ENCODE measurements at regions not wholly inside any gene's neighbourhood (a gene's known extent, or its start where the extent isn't known, plus 50 kb on each side); places are given as distances from the start of the nearest gene placed in this dataset.
A peak's percentile ranks its signal among the peaks of the same experiment; 100 is the strongest.

DNA sequence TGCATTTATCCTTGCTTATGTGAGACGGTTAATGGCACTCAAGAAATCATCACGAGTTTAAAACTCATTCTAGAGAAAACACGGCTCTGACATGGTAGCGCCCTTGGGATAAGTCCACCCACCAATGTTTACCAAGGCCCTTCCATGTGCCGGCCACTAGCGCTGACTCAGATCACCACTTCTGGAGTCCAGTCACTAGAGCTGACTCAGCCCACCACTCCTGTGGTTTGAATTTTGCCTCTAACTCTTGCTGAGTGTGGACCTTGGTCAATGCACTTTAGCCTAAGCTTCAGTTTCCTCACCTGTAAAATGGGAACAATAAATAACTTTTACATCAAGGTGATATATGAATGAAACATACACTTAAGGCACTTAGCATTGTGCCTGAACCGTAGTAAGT lies 358.4 kb upstream of the PROK2 start:
- no peak overlapping the region for H3K27ac Mint-ChIP-seq
- peaks cover 0 to 11% (median 2%) of the 10 kb centered on the region in 4 donors for H3K4me1 Mint-ChIP-seq
- Histone ChIP-seq H3K36me3 (ENCODE audit: control insufficient read depth, insufficient read depth, low read length) (no peaks in the 10 kb centered on the region), H3K27me3 (ENCODE audit: control insufficient read depth, insufficient read depth, low read length) (no peaks in the 10 kb centered on the region), H3K27ac (ENCODE audit: insufficient read depth, low read length, poor library complexity, severe bottlenecking) (no peak overlapping the region), H3K4me3 (ENCODE audit: low read depth, low read length) (no peak overlapping the region), H3K9me3 (ENCODE audit: control insufficient read depth in 2 of 2, low read length in 2 of 2) (no peaks in the 10 kb centered on the region), H3K4me1 (ENCODE audit: control insufficient read depth, insufficient read depth, low read length, poor library complexity, severe bottlenecking) (peaks cover 3% of the 10 kb centered on the region)
- no peak overlapping the region for H3K4me3 Mint-ChIP-seq
- no peaks in the 10 kb centered on the region for H3K27me3 Mint-ChIP-seq
- peaks cover 0 to 1% (median 0%) of the 10 kb centered on the region in 7 donors for H3K9me3 Mint-ChIP-seq
- DNase-seq, result no peak
- no peak for ATAC-seq (ENCODE audit: low read depth in 2 of 2)
- no peaks in the 10 kb centered on the region for H3K36me3 Mint-ChIP-seq

DNA sequence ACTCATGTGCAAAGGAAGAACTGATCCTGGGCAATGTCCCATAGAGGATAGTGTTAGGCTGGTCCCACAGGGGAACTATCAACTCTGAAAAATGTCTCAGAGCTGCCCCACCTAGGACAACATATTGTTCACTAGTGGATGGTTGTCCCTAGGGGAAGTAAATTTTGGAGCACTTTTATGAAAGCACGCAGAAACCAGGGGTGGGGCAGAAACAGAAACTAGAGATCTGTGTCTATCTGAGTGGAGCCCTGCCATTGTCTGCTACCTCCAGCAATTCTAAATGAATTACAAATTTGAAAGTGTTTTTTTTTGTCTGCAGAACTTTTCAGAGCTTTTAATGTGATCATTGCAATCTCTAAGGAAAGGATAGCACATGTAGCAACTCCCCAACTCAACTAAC lies 357.1 kb upstream of the PROK2 start:
- peaks cover 0 to 24% (median 7%) of the 10 kb centered on the region in 4 donors for H3K4me1 Mint-ChIP-seq
- peaks cover 9% of the 10 kb centered on the region for H3K4me1 ChIP-seq (ENCODE audit: control insufficient read depth, insufficient read depth, low read length, poor library complexity, severe bottlenecking)
- peak overlapping the region in 1 of 3 donors; percentile 21 for H3K27ac Mint-ChIP-seq
- no peaks in the 10 kb centered on the region for H3K9me3 Mint-ChIP-seq
- no peak overlapping the region for H3K27ac ChIP-seq (ENCODE audit: insufficient read depth, low read length, poor library complexity, severe bottlenecking)
- no peaks in the 10 kb centered on the region for H3K27me3 ChIP-seq (ENCODE audit: control insufficient read depth, insufficient read depth, low read length)
- H3K4me3 Mint-ChIP-seq, result no peak overlapping the region
- DNase-seq (peak in 1 of 3 donors; percentile 34), ATAC-seq (ENCODE audit: low read depth in 2 of 2) (no peak)
- H3K9me3 ChIP-seq (ENCODE audit: control insufficient read depth in 2 of 2, low read length in 2 of 2), result no peaks in the 10 kb centered on the region
- H3K27me3 Mint-ChIP-seq, result no peaks in the 10 kb centered on the region
- no peaks in the 10 kb centered on the region for H3K36me3 Mint-ChIP-seq
- H3K4me3 ChIP-seq (ENCODE audit: low read depth, low read length), result no peak overlapping the region
- no peaks in the 10 kb centered on the region for H3K36me3 ChIP-seq (ENCODE audit: control insufficient read depth, insufficient read depth, low read length)

DNA sequence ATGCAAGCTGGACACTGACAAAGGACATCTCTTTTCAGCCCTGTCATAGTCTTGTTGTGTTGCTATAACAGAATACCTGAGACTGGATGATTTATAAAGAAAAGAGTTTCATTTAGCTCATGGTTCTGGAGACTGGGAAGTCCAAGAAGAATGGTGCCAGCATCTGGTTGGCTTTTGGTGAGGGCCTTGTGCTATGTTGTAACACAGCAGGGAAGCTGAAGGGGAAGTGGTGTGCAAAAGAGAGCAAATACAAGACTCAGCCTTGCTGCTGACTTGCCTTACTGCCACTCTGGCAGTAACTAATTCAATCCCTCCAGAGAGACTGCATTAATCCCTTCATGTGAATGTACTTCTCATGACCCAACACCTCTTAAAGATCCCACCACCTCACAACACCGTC lies 356.3 kb upstream of the PROK2 start:
- no peak overlapping the region for H3K27ac ChIP-seq (ENCODE audit: insufficient read depth, low read length, poor library complexity, severe bottlenecking)
- peak overlapping the region in 1 of 3 donors; percentile 21 for H3K27ac Mint-ChIP-seq
- DNase-seq (peak in 1 of 3 donors; percentile 29), ATAC-seq (ENCODE audit: low read depth in 2 of 2) (no peak)
- no peaks in the 10 kb centered on the region for H3K36me3 Mint-ChIP-seq
- H3K9me3 Mint-ChIP-seq, result no peaks in the 10 kb centered on the region
- no peaks in the 10 kb centered on the region for H3K36me3 ChIP-seq (ENCODE audit: control insufficient read depth, insufficient read depth, low read length)
- no peaks in the 10 kb centered on the region for H3K27me3 ChIP-seq (ENCODE audit: control insufficient read depth, insufficient read depth, low read length)
- H3K4me3 Mint-ChIP-seq, result no peak overlapping the region
- H3K4me1 ChIP-seq (ENCODE audit: control insufficient read depth, insufficient read depth, low read length, poor library complexity, severe bottlenecking), result peaks cover 9% of the 10 kb centered on the region
- no peaks in the 10 kb centered on the region for H3K27me3 Mint-ChIP-seq
- no peaks in the 10 kb centered on the region for H3K9me3 ChIP-seq (ENCODE audit: control insufficient read depth in 2 of 2, low read length in 2 of 2)
- H3K4me3 ChIP-seq (ENCODE audit: low read depth, low read length), result no peak overlapping the region
- peaks cover 0 to 28% (median 7%) of the 10 kb centered on the region in 4 donors for H3K4me1 Mint-ChIP-seq

DNA sequence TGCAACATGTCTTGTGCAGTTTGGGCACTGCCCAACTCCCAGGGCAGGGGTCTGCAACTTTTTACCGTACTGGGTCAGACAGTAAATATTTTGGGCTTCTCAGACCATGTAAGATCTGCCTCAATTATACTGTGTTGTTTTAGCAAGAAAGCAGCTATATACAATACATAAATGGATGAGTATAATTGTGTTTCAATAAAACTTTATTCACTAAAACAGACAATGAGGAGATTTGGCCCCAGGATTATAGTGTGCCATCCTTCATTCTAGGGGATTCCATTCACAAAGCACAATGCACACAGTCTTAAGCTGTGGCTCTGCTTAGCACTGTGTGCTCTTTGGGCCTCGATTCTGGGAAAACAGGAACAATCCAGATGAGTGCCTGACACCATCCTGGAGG lies 354.4 kb upstream of the PROK2 start:
- H3K27ac Mint-ChIP-seq, result no peak overlapping the region
- H3K4me1 Mint-ChIP-seq, result peaks cover 6 to 32% (median 8%) of the 10 kb centered on the region in 4 donors
- peaks cover 9% of the 10 kb centered on the region for H3K4me1 ChIP-seq (ENCODE audit: control insufficient read depth, insufficient read depth, low read length, poor library complexity, severe bottlenecking)
- H3K9me3 Mint-ChIP-seq, result no peaks in the 10 kb centered on the region
- no peak overlapping the region for H3K27ac ChIP-seq (ENCODE audit: insufficient read depth, low read length, poor library complexity, severe bottlenecking)
- H3K36me3 ChIP-seq (ENCODE audit: control insufficient read depth, insufficient read depth, low read length), result no peaks in the 10 kb centered on the region
- ATAC-seq (ENCODE audit: low read depth in 2 of 2), result no peak
- no peaks in the 10 kb centered on the region for H3K27me3 ChIP-seq (ENCODE audit: control insufficient read depth, insufficient read depth, low read length)
- no peaks in the 10 kb centered on the region for H3K27me3 Mint-ChIP-seq
- DNase-seq, result no peak
- H3K4me3 Mint-ChIP-seq, result no peak overlapping the region
- no peaks in the 10 kb centered on the region for H3K9me3 ChIP-seq (ENCODE audit: control insufficient read depth in 2 of 2, low read length in 2 of 2)
- no peak overlapping the region for H3K4me3 ChIP-seq (ENCODE audit: low read depth, low read length)
- H3K36me3 Mint-ChIP-seq, result no peaks in the 10 kb centered on the region

DNA sequence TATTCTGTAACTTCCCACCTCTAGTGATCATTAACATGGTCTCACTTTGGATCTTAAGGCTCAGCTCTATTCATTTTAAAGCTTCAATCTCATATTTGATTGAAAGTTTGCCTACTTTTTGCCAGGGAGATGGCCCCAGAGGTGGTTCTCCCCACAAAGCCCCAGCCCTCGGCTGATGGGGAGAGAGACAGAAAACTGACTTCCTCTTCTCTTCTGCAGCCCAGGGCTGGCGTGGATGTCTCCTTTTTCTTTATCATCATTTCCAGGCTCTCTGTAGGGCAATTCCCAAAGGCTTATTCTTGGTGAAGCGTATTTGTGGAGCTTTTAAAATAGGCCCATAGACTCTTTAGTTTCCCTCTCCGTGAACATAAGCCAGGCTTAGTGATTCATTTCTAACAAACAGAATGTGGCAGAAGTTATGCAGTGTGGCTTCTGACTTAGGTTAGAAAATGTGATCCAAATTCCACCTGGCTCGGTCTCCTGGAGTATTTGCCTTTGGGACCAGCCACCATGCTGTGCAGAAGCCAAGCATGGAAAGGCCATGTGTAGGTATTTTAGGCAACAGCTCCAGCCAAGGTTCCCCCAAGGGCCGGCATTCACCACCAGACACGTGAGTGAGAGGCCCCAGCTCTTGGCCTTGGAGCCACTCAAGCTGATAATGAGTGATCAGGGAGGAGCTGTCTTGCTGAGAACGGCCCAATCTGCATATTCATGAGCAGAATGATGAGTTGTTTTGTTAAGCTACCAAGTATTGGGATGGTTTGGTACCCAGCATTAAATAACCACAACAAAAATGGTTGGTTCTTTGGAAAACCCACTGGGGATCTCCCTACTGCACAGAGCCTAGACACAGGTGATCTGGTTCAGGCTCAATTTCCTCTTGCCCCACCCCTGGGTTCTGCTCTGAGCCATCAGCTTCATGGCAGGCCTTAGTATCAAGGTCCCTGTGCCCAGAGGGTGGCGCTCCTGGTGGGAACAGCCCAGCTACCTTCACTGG lies 353.2 kb upstream of the PROK2 start:
- no peaks in the 10 kb centered on the region for H3K9me3 Mint-ChIP-seq
- no peaks in the 10 kb centered on the region for H3K27me3 Mint-ChIP-seq
- no peak overlapping the region for H3K27ac Mint-ChIP-seq
- peak in 1 of 2 donors; percentile 16 for ATAC-seq (ENCODE audit: low read depth in 2 of 2)
- no peak overlapping the region for H3K4me3 Mint-ChIP-seq
- peak in 1 of 3 donors; percentile 83 for DNase-seq
- Histone ChIP-seq H3K27ac (ENCODE audit: insufficient read depth, low read length, poor library complexity, severe bottlenecking) (no peak overlapping the region), H3K4me1 (ENCODE audit: control insufficient read depth, insufficient read depth, low read length, poor library complexity, severe bottlenecking) (peaks cover 9% of the 10 kb centered on the region), H3K4me3 (ENCODE audit: low read depth, low read length) (no peak overlapping the region), H3K27me3 (ENCODE audit: control insufficient read depth, insufficient read depth, low read length) (no peaks in the 10 kb centered on the region), H3K9me3 (ENCODE audit: control insufficient read depth in 2 of 2, low read length in 2 of 2) (no peaks in the 10 kb centered on the region), H3K36me3 (ENCODE audit: control insufficient read depth, insufficient read depth, low read length) (no peaks in the 10 kb centered on the region)
- H3K4me1 Mint-ChIP-seq, result peaks cover 6 to 32% (median 9%) of the 10 kb centered on the region in 4 donors
- no peaks in the 10 kb centered on the region for H3K36me3 Mint-ChIP-seq

DNA sequence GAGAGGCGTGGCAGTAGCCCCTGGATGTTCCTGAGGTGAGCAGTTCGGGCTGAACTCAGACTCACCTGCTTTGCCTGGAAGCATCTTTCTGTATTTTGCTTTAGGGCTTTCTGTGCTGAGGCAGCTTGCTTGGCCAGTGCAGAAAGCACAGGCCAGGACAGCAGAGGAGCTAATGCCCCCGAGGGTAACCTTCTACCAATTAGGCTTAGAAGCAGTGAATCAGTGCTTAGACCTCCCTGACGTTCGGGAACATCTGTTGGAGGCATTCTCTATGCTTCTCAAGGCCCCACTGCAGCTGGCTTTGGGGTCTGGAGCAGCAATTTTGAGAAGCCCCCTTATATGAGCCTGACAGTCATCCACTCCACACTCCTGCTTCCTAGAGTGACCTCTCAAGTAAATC lies 350.7 kb upstream of the PROK2 start:
- Histone ChIP-seq H3K4me3 (ENCODE audit: low read depth, low read length) (no peak overlapping the region), H3K27me3 (ENCODE audit: control insufficient read depth, insufficient read depth, low read length) (no peaks in the 10 kb centered on the region), H3K4me1 (ENCODE audit: control insufficient read depth, insufficient read depth, low read length, poor library complexity, severe bottlenecking) (peaks cover 9% of the 10 kb centered on the region), H3K36me3 (ENCODE audit: control insufficient read depth, insufficient read depth, low read length) (no peaks in the 10 kb centered on the region), H3K27ac (ENCODE audit: insufficient read depth, low read length, poor library complexity, severe bottlenecking) (no peak overlapping the region), H3K9me3 (ENCODE audit: control insufficient read depth in 2 of 2, low read length in 2 of 2) (no peaks in the 10 kb centered on the region)
- Mint-ChIP-seq H3K4me1 (peaks cover 6 to 32% (median 8%) of the 10 kb centered on the region in 4 donors), H3K27me3 (no peaks in the 10 kb centered on the region), H3K36me3 (no peaks in the 10 kb centered on the region), H3K27ac (peak overlapping the region in 2 of 3 donors; percentile 70 to 88), H3K9me3 (no peaks in the 10 kb centered on the region), H3K4me3 (peak overlapping the region in 1 of 4 donors; percentile 36)
- no peak for ATAC-seq (ENCODE audit: low read depth in 2 of 2)
- DNase-seq, result no peak

DNA sequence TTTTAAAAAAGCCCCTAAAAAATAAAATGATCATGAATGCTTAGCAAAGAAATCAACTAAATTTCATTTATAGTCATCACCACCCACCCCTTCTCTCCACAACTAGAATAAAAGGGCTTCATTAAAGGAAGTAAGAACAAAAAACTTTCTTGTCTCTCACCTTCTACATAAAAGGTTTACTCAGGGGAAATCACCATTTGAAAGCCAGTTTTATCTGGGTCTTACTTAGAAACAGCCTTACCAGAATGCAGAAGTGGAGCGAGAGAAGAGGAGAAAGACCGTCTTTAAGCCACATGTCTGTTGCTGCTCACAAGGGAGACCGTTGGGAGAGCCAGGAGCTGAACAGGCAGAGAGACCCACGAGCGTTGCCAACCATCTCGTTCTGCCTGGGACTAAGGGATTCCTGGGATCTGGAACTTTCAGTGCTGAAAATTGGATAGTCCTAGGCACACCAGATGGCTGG lies 350.1 kb upstream of the PROK2 start:
- DNase-seq, result peak in 2 of 3 donors; percentile 4 to 81
- peak overlapping the region; percentile 55 to 71 (median 60) for H3K4me3 Mint-ChIP-seq
- peaks cover 9% of the 10 kb centered on the region for H3K4me1 ChIP-seq (ENCODE audit: control insufficient read depth, insufficient read depth, low read length, poor library complexity, severe bottlenecking)

More for the DNA sequence above, 350.1 kb upstream of the PROK2 start:
- Mint-ChIP-seq H3K27ac (peak overlapping the region; percentile 46 to 88 (median 70)), H3K27me3 (no peaks in the 10 kb centered on the region), H3K9me3 (peaks cover 0 to 5% (median 0%) of the 10 kb centered on the region in 7 donors), H3K4me1 (peaks cover 6 to 32% (median 8%) of the 10 kb centered on the region in 4 donors), H3K36me3 (no peaks in the 10 kb centered on the region)
- H3K9me3 ChIP-seq (ENCODE audit: control insufficient read depth in 2 of 2, low read length in 2 of 2), result no peaks in the 10 kb centered on the region
- H3K36me3 ChIP-seq (ENCODE audit: control insufficient read depth, insufficient read depth, low read length), result no peaks in the 10 kb centered on the region
- ATAC-seq (ENCODE audit: low read depth in 2 of 2), result peak; percentile 48 to 52
- H3K27ac ChIP-seq (ENCODE audit: insufficient read depth, low read length, poor library complexity, severe bottlenecking), result no peak overlapping the region
- no peaks in the 10 kb centered on the region for H3K27me3 ChIP-seq (ENCODE audit: control insufficient read depth, insufficient read depth, low read length)
- H3K4me3 ChIP-seq (ENCODE audit: low read depth, low read length), result no peak overlapping the region
